Neutrophil (primary cell): ENCODE measurements at regions not wholly inside any gene's neighbourhood (a gene's known extent, or its start where the extent isn't known, plus 50 kb on each side); places are given as distances from the start of the nearest gene placed in this dataset.

ENCODE experiments used
- H3K27ac ChIP-seq: fragments of 200-600 bp; sonication (generic); 2 replicates; pipeline ENCODE4 v1.5.1; 2016; ENCODE audit warnings: mild to moderate bottlenecking, moderate library complexity
- H3K27me3 ChIP-seq: fragments of 200-600 bp; sonication (generic); 2 replicates; pipeline ENCODE4 v1.6.0; 2016; ENCODE audit warnings: mild to moderate bottlenecking
- H3K36me3 ChIP-seq: fragments of 200-600 bp; sonication (generic); 2 replicates; pipeline ENCODE4 v1.5.1; 2017
- H3K4me1 ChIP-seq, 2 experiments: fragments of 200-600 bp in 1 of 2; sonication (generic) in 1 of 2; 1 replicate in 1 of 2; 2 replicates in 1 of 2; pipeline versions ENCODE4 v1.5.1 to v1.6.1; 2013 to 2016; ENCODE audit warnings: low read depth in 1 of 2, low read length in 1 of 2, mild to moderate bottlenecking in 1 of 2, moderate library complexity in 1 of 2; ENCODE audit not compliant: control insufficient read depth in 1 of 2, insufficient read depth in 1 of 2
- H3K4me3 ChIP-seq, 2 experiments: fragments of 200-600 bp in 1 of 2; sonication (generic) in 1 of 2; 1 replicate in 1 of 2; 2 replicates in 1 of 2; pipeline ENCODE4 v1.5.1; 2013 to 2016; ENCODE audit warnings: low read depth in 1 of 2, low read length in 1 of 2, mild to moderate bottlenecking in 1 of 2, moderate library complexity in 1 of 2
- H3K9me3 ChIP-seq: fragments of 200-600 bp; sonication (generic); 2 replicates; pipeline ENCODE4 v1.5.1; 2016
- CTCF ChIP-seq: fragments of 200-600 bp; sonication (generic); IDR thresholded peaks from 2 replicates; pipeline ENCODE4 v1.5.1; 2016; ENCODE audit warnings: antibody characterized with exemption

GRCh38 chr11:104402812-104403521, 239.0 kb upstream of the PDGFD start:
- no peak overlapping the region for H3K27ac ChIP-seq
- no peaks in the 10 kb centered on the region for H3K27me3 ChIP-seq
- TF ChIP-seq CTCF = no peak
- no peaks in the 10 kb centered on the region for H3K9me3 ChIP-seq
- no peaks in the 10 kb centered on the region for H3K4me1 ChIP-seq
- H3K4me3 ChIP-seq = no peak overlapping the region
- H3K36me3 ChIP-seq = no peaks in the 10 kb centered on the region

- no peak overlapping the region for H3K27ac ChIP-seq
- TF ChIP-seq CTCF = no peak
- H3K36me3 ChIP-seq = no peaks in the 10 kb centered on the region
- no peaks in the 10 kb centered on the region for H3K9me3 ChIP-seq
- no peak overlapping the region for H3K4me3 ChIP-seq
- H3K4me1 ChIP-seq = no peaks in the 10 kb centered on the region
- no peaks in the 10 kb centered on the region for H3K27me3 ChIP-seq
Observed at GRCh38 chr11:104394508-104394907, 230.6 kb upstream of the PDGFD start.

GRCh38 chr11:104390651-104391050, 226.7 kb upstream of the PDGFD start:
- no peaks in the 10 kb centered on the region for H3K36me3 ChIP-seq
- no peaks in the 10 kb centered on the region for H3K4me1 ChIP-seq
- H3K4me3 ChIP-seq = no peak overlapping the region
- no peak for TF ChIP-seq CTCF
- H3K9me3 ChIP-seq = no peaks in the 10 kb centered on the region
- no peak overlapping the region for H3K27ac ChIP-seq
- H3K27me3 ChIP-seq = no peaks in the 10 kb centered on the region

GRCh38 chr11:104385884-104386283, 221.9 kb upstream of the PDGFD start:
- Histone ChIP-seq H3K27me3 (no peaks in the 10 kb centered on the region), H3K4me1 (no peaks in the 10 kb centered on the region), H3K4me3 (no peak overlapping the region), H3K36me3 (no peaks in the 10 kb centered on the region), H3K9me3 (no peaks in the 10 kb centered on the region), H3K27ac (no peak overlapping the region)
- no peak for TF ChIP-seq CTCF

- H3K9me3 ChIP-seq = no peaks in the 10 kb centered on the region
- no peaks in the 10 kb centered on the region for H3K4me1 ChIP-seq
- no peaks in the 10 kb centered on the region for H3K27me3 ChIP-seq
- no peaks in the 10 kb centered on the region for H3K36me3 ChIP-seq
- H3K27ac ChIP-seq = no peak overlapping the region
- H3K4me3 ChIP-seq = no peak overlapping the region
- no peak for TF ChIP-seq CTCF
Observed at GRCh38 chr11:104380358-104380757, 216.4 kb upstream of the PDGFD start.
